Endodermal cell (in vitro differentiated cells): ENCODE measurements at regions not wholly inside any gene's neighbourhood (a gene's known extent, or its start where the extent isn't known, plus 50 kb on each side); places are given as distances from the start of the nearest gene placed in this dataset.

Experiments
- DNase-seq: peaks from one replicate; pipeline ENCODE4 v3.0.0-alpha.2; 2017
- H3K27ac ChIP-seq: 2 replicates; pipeline ENCODE4 v1.5.1; 2013; ENCODE audit warnings: mild to moderate bottlenecking, low read depth, low read length, moderate library complexity
- H3K27me3 ChIP-seq: 2 replicates; pipeline ENCODE4 v1.6.1; 2013; ENCODE audit warnings: mild to moderate bottlenecking, low read length, moderate library complexity; ENCODE audit not compliant: insufficient read depth, control insufficient read depth, poor library complexity, severe bottlenecking
- H3K36me3 ChIP-seq: 2 replicates; pipeline ENCODE4 v1.7.0; 2013; ENCODE audit warnings: mild to moderate bottlenecking, low read length, moderate library complexity; ENCODE audit not compliant: control insufficient read depth, insufficient read depth
- H3K4me1 ChIP-seq: one replicate; pipeline ENCODE4 v1.7.0; 2013; ENCODE audit warnings: low read length; ENCODE audit not compliant: control insufficient read depth, insufficient read depth
- H3K4me3 ChIP-seq: 2 replicates; pipeline ENCODE4 v1.5.1; 2013; ENCODE audit warnings: mild to moderate bottlenecking, low read length, moderate library complexity
- H3K9ac ChIP-seq: 2 replicates; pipeline ENCODE4 v1.6.1; 2013; ENCODE audit warnings: mild to moderate bottlenecking, low read length, moderate library complexity; ENCODE audit not compliant: poor library complexity, severe bottlenecking; ENCODE audit errors: extremely low read depth
- H3K9me3 ChIP-seq: 2 replicates; pipeline ENCODE4 v1.6.1; 2013; ENCODE audit warnings: mild to moderate bottlenecking, low read length, moderate library complexity; ENCODE audit not compliant: control insufficient read depth
- H3K27ac Mint-ChIP-seq: 2 replicates; pipeline ENCODE4 v1.8.0; 2020; ENCODE audit warnings: mixed read lengths
- H3K27me3 Mint-ChIP-seq: 2 replicates; pipeline ENCODE4 v1.8.0; 2021; ENCODE audit warnings: mild to moderate bottlenecking, mixed read lengths; ENCODE audit not compliant: insufficient read depth
- H3K36me3 Mint-ChIP-seq: 2 replicates; pipeline ENCODE4 v1.8.0; 2020; ENCODE audit warnings: low read depth, mixed read lengths
- H3K4me1 Mint-ChIP-seq: 2 replicates; pipeline ENCODE4 v1.8.0; 2020; ENCODE audit warnings: mixed read lengths
- H3K4me3 Mint-ChIP-seq: 2 replicates; pipeline ENCODE4 v1.8.0; 2020; ENCODE audit warnings: mild to moderate bottlenecking, moderate library complexity, mixed read lengths
- H3K9me3 Mint-ChIP-seq: 2 replicates; pipeline ENCODE4 v1.8.0; 2020; ENCODE audit warnings: mild to moderate bottlenecking, mixed read lengths
- CTCF ChIP-seq: fragments of 200-600 bp; sonication (generic); conservative IDR thresholded peaks from 2 replicates; pipeline ENCODE4 v1.5.0; 2021; ENCODE audit warnings: antibody characterized with exemption, mild to moderate bottlenecking
- WGBS, 2 experiments: methylation state at CpG; one replicate each; pipeline versions ENCODE4 v1.1.5 to v1.1.7; 2013; ENCODE audit warnings: missing lambda C conversion rate in 2 of 2, mixed read lengths in 1 of 2; ENCODE audit not compliant: insufficient coverage in 1 of 2, insufficient read length in 1 of 2; 5-methylcytosine and 5-hydroxymethylcytosine counted together

GRCh38 chr22:47309946-47310345, 547.5 kb downstream of the TBC1D22A start:
- H3K4me1 ChIP-seq = no peaks in the 10 kb centered on the region
- Mint-ChIP-seq H3K4me1 (no peaks in the 10 kb centered on the region), H3K27ac (no peak overlapping the region), H3K9me3 (peaks cover 89% of the 10 kb centered on the region), H3K27me3 (no peaks in the 10 kb centered on the region), H3K4me3 (no peak overlapping the region), H3K36me3 (no peaks in the 10 kb centered on the region)
- WGBS, 2 experiments = 53 to 64% methylated on average over 4 of the region's 4 CpGs
- H3K4me3 ChIP-seq = peak overlapping the region; percentile 15
- TF ChIP-seq CTCF = no peak
- no peak overlapping the region for H3K27ac ChIP-seq
- no peaks in the 10 kb centered on the region for H3K27me3 ChIP-seq
- no peaks in the 10 kb centered on the region for H3K36me3 ChIP-seq
- DNase-seq = no peak
- H3K9ac ChIP-seq = no peak overlapping the region
- H3K9me3 ChIP-seq = peaks cover 86% of the 10 kb centered on the region

GRCh38 chr22:47309476-47309875, 547.0 kb downstream of the TBC1D22A start:
- Histone ChIP-seq H3K27me3 (no peaks in the 10 kb centered on the region), H3K4me1 (no peaks in the 10 kb centered on the region), H3K4me3 (peak overlapping the region; percentile 15), H3K36me3 (no peaks in the 10 kb centered on the region), H3K9ac (no peak overlapping the region), H3K9me3 (peaks cover 83% of the 10 kb centered on the region), H3K27ac (no peak overlapping the region)
- no peak for TF ChIP-seq CTCF
- no peaks in the 10 kb centered on the region for H3K27me3 Mint-ChIP-seq
- no peak for DNase-seq
- peaks cover 89% of the 10 kb centered on the region for H3K9me3 Mint-ChIP-seq
- H3K4me1 Mint-ChIP-seq = no peaks in the 10 kb centered on the region
- 61 to 65% methylated on average over 3 to 6 of the region's 6 CpGs for WGBS, 2 experiments
- H3K4me3 Mint-ChIP-seq = no peak overlapping the region
- H3K36me3 Mint-ChIP-seq = no peaks in the 10 kb centered on the region
- H3K27ac Mint-ChIP-seq = no peak overlapping the region

GRCh38 chr22:47308886-47309285, 546.4 kb downstream of the TBC1D22A start:
- no peak overlapping the region for H3K4me3 Mint-ChIP-seq
- TF ChIP-seq CTCF = no peak
- Histone ChIP-seq H3K9me3 (peaks cover 77% of the 10 kb centered on the region), H3K36me3 (no peaks in the 10 kb centered on the region), H3K27ac (no peak overlapping the region), H3K4me3 (no peak overlapping the region), H3K27me3 (no peaks in the 10 kb centered on the region), H3K9ac (no peak overlapping the region), H3K4me1 (no peaks in the 10 kb centered on the region)
- no peaks in the 10 kb centered on the region for H3K4me1 Mint-ChIP-seq
- H3K27me3 Mint-ChIP-seq = no peaks in the 10 kb centered on the region
- no peak overlapping the region for H3K27ac Mint-ChIP-seq
- H3K36me3 Mint-ChIP-seq = no peaks in the 10 kb centered on the region
- peaks cover 84% of the 10 kb centered on the region for H3K9me3 Mint-ChIP-seq
- DNase-seq = no peak
- WGBS, 2 experiments = 47 to 50% methylated on average over 1 to 2 of the region's 2 CpGs
